Fibroblast of pulmonary artery (primary cell): ENCODE measurements at regions not wholly inside any gene's neighbourhood (a gene's known extent, or its start where the extent isn't known, plus 50 kb on each side); places are given as distances from the start of the nearest gene placed in this dataset.
"Not testable (repeated sequence)": the region's sequence is repeated elsewhere in the genome, so short reads cannot be mapped to it uniquely, and the experiment has no call there.

Experiments
- DNase-seq: peaks from one replicate; pipeline ENCODE4 v3.0.0-alpha.2; 2010; ENCODE audit warnings: low read depth
- H3K4me3 ChIP-seq: replicated peaks from 2 replicates; pipeline ENCODE4 v1.5.1; 2011; ENCODE audit warnings: low read depth, mild to moderate bottlenecking, control low read depth, low read length, moderate library complexity
- CTCF ChIP-seq: IDR thresholded peaks from 2 replicates; pipeline ENCODE4 v1.5.1; 2011; ENCODE audit warnings: mild to moderate bottlenecking, control low read depth, low read length, inconsistent platforms; ENCODE audit errors: missing control alignments

DNA sequence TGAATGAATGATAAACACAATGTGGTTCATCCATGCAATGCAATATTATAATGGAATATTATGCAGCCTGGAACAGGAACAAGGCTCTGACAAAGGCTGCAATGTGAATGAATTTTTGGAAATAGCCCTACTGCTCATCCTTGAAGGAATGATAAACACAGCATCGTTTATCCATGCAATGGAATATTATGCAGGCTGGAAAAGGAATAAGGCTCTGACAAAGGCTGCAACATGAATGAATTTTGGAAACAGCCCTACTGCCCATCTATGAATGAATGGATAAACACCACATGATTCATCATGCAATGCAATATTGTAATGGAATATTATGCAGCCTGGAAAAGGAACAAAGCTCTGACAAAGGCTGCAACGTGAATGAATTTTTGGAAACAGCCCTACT is 159.4 kb downstream of the CRLF2 start:
- no peak for TF ChIP-seq CTCF
- no peak overlapping the region for H3K4me3 ChIP-seq
- no peak for DNase-seq

DNA sequence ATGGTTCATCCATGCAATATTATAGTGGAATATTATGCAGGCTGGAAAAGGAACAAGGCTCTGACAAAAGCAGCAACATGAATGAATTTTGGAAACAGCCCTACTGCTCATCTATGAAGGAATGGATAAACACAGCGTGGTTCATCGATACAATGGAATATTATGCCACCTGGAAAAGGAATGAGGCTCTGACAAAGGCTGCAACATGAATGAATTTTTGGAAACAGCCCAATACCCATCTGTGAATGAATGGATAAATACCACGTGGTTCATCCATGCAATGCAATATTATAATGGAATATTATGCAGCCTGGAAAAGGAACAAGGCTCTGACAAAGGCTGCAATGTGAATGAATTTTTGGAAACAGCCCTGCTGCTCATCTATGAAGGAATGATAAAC is 160.4 kb downstream of the CRLF2 start:
- no peak for TF ChIP-seq CTCF
- no peak overlapping the region for H3K4me3 ChIP-seq
- DNase-seq, result no peak

GRCh38 chrX:1051421-1051820 is 161.0 kb downstream of the CRLF2 start:
- DNase-seq, result no peak
- no peak for TF ChIP-seq CTCF
- H3K4me3 ChIP-seq, result no peak overlapping the region

- TF ChIP-seq CTCF, result no peak
- no peak for DNase-seq
- H3K4me3 ChIP-seq, result no peak overlapping the region
These were observed 166.7 kb downstream of the CRLF2 start for GRCh38 chrX:1045680-1046314.

DNA sequence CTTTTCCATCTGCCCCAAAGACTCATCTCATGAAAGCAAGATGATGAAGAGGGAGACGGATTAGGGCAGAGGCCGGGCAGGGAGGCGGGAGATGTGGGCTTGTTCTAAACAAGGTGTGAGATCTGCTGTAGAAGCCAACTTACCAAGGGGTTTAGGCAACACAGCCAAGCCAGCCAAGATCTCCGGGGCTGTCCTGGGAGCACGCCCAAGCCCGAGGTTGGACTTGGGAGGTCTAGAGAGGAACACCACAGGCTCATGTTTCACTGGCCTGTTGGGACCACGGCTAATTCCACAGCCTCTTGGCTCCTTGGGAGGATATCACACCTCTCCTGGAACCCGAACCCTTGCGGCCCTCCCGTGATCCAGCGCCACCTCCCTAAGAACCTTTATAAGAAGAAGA is 171.4 kb downstream of the CRLF2 start:
- TF ChIP-seq CTCF, result no peak
- DNase-seq, result no peak

GRCh38 chrX:1035931-1036330 is 176.5 kb downstream of the CRLF2 start:
- H3K4me3 ChIP-seq, DNase-seq: not testable (repeated sequence)

More for the DNA sequence above, 171.4 kb downstream of the CRLF2 start:
- no peak overlapping the region for H3K4me3 ChIP-seq

DNA sequence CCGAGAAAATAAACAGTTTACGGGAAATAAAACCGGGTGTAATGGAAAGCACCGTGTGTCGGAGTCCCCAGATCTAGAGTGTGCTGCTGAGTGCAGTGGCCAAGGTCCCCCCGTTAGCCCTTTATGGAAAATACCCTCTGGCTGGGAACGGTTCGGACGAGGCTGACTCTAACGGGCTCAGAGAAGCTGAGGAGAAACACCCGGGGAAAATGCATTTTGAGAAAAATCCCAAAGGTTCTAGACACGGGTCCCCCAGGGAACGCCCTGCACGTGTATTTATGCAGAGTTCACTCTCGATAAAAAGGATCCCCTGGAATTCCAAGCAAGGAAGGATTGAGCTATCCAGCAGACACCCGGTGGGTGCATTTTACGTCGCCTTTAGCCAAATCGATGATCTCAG is 177.2 kb downstream of the CRLF2 start:
- H3K4me3 ChIP-seq, result no peak overlapping the region
- TF ChIP-seq CTCF, result no peak
- no peak for DNase-seq

GRCh38 chrX:1034717-1035116 is 177.7 kb downstream of the CRLF2 start:
- TF ChIP-seq CTCF, result no peak
- DNase-seq, result no peak
- H3K4me3 ChIP-seq, result no peak overlapping the region
